Glutamatergic neuron (in vitro differentiated cells): ENCODE measurements at regions not wholly inside any gene's neighbourhood (a gene's known extent, or its start where the extent isn't known, plus 50 kb on each side); places are given as distances from the start of the nearest gene placed in this dataset.

Source experiments
- DNase-seq: peaks from one replicate; pipeline ENCODE4 v3.0.0; 2022
- H3K27ac Mint-ChIP-seq: one replicate; pipeline ENCODE4 v1.8.0; 2020; ENCODE audit warnings: mild to moderate bottlenecking, mixed read lengths, inconsistent platforms; ENCODE audit not compliant: unreplicated experiment
- H3K27me3 Mint-ChIP-seq: one replicate; pipeline ENCODE4 v1.8.0; 2020; ENCODE audit warnings: mild to moderate bottlenecking, moderate library complexity, mixed read lengths, inconsistent platforms; ENCODE audit not compliant: unreplicated experiment
- H3K36me3 Mint-ChIP-seq: one replicate; pipeline ENCODE4 v1.8.0; 2020; ENCODE audit warnings: mild to moderate bottlenecking, mixed read lengths, inconsistent platforms; ENCODE audit not compliant: unreplicated experiment
- H3K4me1 Mint-ChIP-seq: one replicate; pipeline ENCODE4 v1.8.0; 2020; ENCODE audit warnings: mild to moderate bottlenecking, low read depth, mixed read lengths, inconsistent platforms; ENCODE audit not compliant: unreplicated experiment
- H3K4me3 Mint-ChIP-seq: one replicate; pipeline ENCODE4 v1.8.0; 2020; ENCODE audit warnings: mild to moderate bottlenecking, mixed read lengths, inconsistent platforms; ENCODE audit not compliant: unreplicated experiment
- H3K9me3 Mint-ChIP-seq: one replicate; pipeline ENCODE4 v1.8.0; 2020; ENCODE audit warnings: mild to moderate bottlenecking, moderate library complexity, mixed read lengths, inconsistent platforms; ENCODE audit not compliant: unreplicated experiment
- CTCF ChIP-seq: fragments of 200-600 bp; sonication (generic); IDR thresholded peaks from one replicate; pipeline ENCODE4 v1.5.0; 2021; ENCODE audit not compliant: partially characterized antibody, unreplicated experiment

DNA sequence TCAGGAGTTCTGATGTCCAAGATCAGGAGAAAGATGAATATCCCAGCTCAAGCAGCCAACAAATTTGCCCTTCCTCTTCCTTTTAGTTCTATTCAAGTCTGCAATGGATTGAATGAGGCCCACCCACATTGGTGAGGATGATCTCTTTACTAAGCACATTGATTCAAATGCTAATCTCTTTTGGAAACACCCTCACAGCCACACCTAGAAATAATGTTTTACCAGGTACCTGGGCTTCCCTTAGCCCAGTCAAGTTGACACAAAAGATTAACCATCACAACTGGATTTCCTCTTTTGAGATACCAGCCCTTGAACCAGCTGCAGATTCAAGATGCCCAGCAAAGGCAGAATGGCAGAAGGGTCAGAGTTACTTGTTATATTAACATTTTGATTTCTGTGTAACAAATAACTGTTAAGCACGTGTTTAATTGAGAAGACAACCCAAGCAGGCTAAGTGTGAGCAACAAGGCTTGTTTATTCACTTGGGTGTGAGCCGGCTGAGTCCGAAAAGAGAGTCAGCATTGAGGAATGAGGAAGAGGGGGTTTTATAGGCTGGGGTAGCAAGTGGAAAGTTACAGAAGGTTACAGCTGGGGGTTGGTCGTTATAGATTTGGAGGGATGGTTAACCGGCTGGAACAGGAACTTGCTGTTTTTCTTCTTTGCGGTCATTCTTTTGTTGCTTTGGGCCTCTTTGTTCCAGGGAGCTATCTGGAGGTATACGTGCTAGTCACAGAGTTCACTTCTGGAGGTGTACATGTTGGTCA, 180.3 kb downstream of the EMP1 start:
- no peak for TF ChIP-seq CTCF
- H3K36me3 Mint-ChIP-seq: no peaks in the 10 kb centered on the region
- H3K4me1 Mint-ChIP-seq: peaks cover 2% of the 10 kb centered on the region
- no peak for DNase-seq
- peaks cover 2% of the 10 kb centered on the region for H3K27me3 Mint-ChIP-seq
- H3K27ac Mint-ChIP-seq: no peak overlapping the region
- H3K4me3 Mint-ChIP-seq: no peak overlapping the region
- H3K9me3 Mint-ChIP-seq: no peaks in the 10 kb centered on the region

- Mint-ChIP-seq H3K36me3 (no peaks in the 10 kb centered on the region), H3K27me3 (peaks cover 2% of the 10 kb centered on the region), H3K27ac (no peak overlapping the region), H3K4me1 (peaks cover 2% of the 10 kb centered on the region), H3K4me3 (no peak overlapping the region), H3K9me3 (no peaks in the 10 kb centered on the region)
- no peak for TF ChIP-seq CTCF
- no peak for DNase-seq
Observed at GRCh38 chr12:13375583-13376345, 179.2 kb downstream of the EMP1 start.

DNA sequence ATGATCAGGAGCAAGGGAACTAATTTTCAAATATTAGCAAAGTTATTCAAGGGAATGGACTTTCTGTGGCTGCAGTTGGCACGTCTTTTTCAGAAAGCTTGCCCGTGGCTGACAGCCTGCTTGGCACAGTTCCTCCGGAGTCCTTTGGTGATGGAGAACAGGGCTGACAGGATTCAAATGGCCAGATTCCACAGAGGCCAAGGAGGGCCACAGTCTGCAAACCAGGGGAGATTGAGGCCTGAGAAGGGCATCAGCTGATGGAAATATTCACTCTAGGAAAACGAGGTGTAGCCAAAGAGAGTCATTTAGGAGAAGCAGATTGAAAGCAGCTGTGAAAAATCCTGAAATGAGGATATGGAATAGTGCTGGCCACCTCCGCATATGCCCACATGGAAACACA, 178.3 kb downstream of the EMP1 start:
- Mint-ChIP-seq H3K4me3 (no peak overlapping the region), H3K36me3 (no peaks in the 10 kb centered on the region), H3K27me3 (peaks cover 2% of the 10 kb centered on the region), H3K27ac (no peak overlapping the region), H3K9me3 (no peaks in the 10 kb centered on the region), H3K4me1 (peaks cover 2% of the 10 kb centered on the region)
- no peak for TF ChIP-seq CTCF
- no peak for DNase-seq

GRCh38 chr12:13373803-13374202, 177.3 kb downstream of the EMP1 start:
- no peaks in the 10 kb centered on the region for H3K36me3 Mint-ChIP-seq
- peaks cover 2% of the 10 kb centered on the region for H3K4me1 Mint-ChIP-seq
- H3K27me3 Mint-ChIP-seq: peaks cover 2% of the 10 kb centered on the region
- no peak overlapping the region for H3K27ac Mint-ChIP-seq
- no peak for DNase-seq
- H3K9me3 Mint-ChIP-seq: no peaks in the 10 kb centered on the region
- H3K4me3 Mint-ChIP-seq: no peak overlapping the region
- no peak for TF ChIP-seq CTCF

DNA sequence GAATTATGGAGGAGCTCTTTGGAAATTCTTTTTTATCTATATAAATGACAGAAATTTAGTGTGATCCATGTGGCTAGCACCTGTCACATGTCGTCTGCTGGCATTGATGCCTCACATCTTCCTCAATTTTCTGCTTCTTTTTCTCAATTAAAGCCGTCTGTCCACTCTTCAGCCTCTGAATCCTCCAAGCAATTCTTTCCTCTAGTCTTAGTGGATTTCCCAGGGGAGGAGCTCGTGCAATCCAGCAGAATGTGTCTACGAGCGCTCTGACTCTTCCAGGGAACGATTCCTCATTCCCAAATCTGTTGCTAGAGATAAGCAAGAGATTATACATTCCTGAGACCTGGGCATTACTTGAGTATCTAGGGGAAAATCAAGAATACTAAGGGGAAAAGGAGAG, 176.6 kb downstream of the EMP1 start:
- Mint-ChIP-seq H3K27ac (no peak overlapping the region), H3K4me1 (peaks cover 2% of the 10 kb centered on the region), H3K36me3 (no peaks in the 10 kb centered on the region), H3K9me3 (no peaks in the 10 kb centered on the region), H3K27me3 (no peaks in the 10 kb centered on the region), H3K4me3 (no peak overlapping the region)
- DNase-seq: no peak
- TF ChIP-seq CTCF: no peak
